ENCODE measurements at regions not wholly inside any gene's neighbourhood (a gene's known extent, or its start where the extent isn't known, plus 50 kb on each side); places are given as distances from the start of the nearest gene placed in this dataset.

- no peak for ATAC-seq
- TF ChIP-seq GTF2I (CRISPR knock-in tag; conservative IDR thresholded peaks at IDR 0.05) (no peak), SP1 (CRISPR knock-in tag; conservative IDR thresholded peaks at IDR 0.05) (no peak), ZNF138 (CRISPR knock-in tag; conservative IDR thresholded peaks at IDR 0.05) (no peak), ZNF532 (CRISPR knock-in tag; IDR thresholded peaks at IDR 0.05; ENCODE audit: borderline replicate concordance) (no peak), NR1H2 (CRISPR knock-in tag; IDR thresholded peaks at IDR 0.05) (no peak), TP53 (CRISPR knock-in tag; IDR thresholded peaks at IDR 0.05) (no peak), HMGA2 (CRISPR knock-in tag; IDR thresholded peaks at IDR 0.05) (no peak), MYBL2 (CRISPR knock-in tag; IDR thresholded peaks at IDR 0.05) (no peak), FOXJ3 (CRISPR knock-in tag; IDR thresholded peaks at IDR 0.05; ENCODE audit: borderline replicate concordance) (no peak), ZNF232 (CRISPR knock-in tag; IDR thresholded peaks at IDR 0.05) (no peak), CREM (CRISPR knock-in tag; IDR thresholded peaks at IDR 0.05) (no peak), NFATC4 (CRISPR knock-in tag; IDR thresholded peaks at IDR 0.05) (no peak), ATF1 (CRISPR knock-in tag; IDR thresholded peaks at IDR 0.05) (no peak)
- TF ChIP-seq, protein P1, sequence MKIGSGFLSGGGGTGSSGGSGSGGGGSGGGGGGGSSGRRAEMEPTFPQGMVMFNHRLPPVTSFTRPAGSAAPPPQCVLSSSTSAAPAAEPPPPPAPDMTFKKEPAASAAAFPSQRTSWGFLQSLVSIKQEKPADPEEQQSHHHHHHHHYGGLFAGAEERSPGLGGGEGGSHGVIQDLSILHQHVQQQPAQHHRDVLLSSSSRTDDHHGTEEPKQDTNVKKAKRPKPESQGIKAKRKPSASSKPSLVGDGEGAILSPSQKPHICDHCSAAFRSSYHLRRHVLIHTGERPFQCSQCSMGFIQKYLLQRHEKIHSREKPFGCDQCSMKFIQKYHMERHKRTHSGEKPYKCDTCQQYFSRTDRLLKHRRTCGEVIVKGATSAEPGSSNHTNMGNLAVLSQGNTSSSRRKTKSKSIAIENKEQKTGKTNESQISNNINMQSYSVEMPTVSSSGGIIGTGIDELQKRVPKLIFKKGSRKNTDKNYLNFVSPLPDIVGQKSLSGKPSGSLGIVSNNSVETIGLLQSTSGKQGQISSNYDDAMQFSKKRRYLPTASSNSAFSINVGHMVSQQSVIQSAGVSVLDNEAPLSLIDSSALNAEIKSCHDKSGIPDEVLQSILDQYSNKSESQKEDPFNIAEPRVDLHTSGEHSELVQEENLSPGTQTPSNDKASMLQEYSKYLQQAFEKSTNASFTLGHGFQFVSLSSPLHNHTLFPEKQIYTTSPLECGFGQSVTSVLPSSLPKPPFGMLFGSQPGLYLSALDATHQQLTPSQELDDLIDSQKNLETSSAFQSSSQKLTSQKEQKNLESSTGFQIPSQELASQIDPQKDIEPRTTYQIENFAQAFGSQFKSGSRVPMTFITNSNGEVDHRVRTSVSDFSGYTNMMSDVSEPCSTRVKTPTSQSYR (CRISPR knock-in tag; IDR thresholded peaks at IDR 0.05), result no peak
- no peak overlapping the region for H3K27ac Mint-ChIP-seq
- no peak for DNase-seq (ENCODE audit: low spot score)
- no peak overlapping the region for H3K4me3 Mint-ChIP-seq
- ChIA-PET CTCF (interaction anchor here (0.8 kb wide), 1 partner anchor 143 kb away, joined by 5 read pairs; no protein-coding TSS in a partner anchor), POLR2A (no interaction called here)
- H3K36me3 Mint-ChIP-seq, result no peaks in the 10 kb centered on the region
- no peaks in the 10 kb centered on the region; the same call in 1 of the 2 replicates for H3K9me3 Mint-ChIP-seq
- H3K27me3 Mint-ChIP-seq (ENCODE audit: low read depth), result no peaks in the 10 kb centered on the region
- H3K4me1 Mint-ChIP-seq, result 0 out of 2 replicates have a peak, but pooled peaks cover 3% of the 10 kb centered on the region
Measured at GRCh38 chr11:95562196-95562921, 227.2 kb downstream of the FAM76B start.

DNA sequence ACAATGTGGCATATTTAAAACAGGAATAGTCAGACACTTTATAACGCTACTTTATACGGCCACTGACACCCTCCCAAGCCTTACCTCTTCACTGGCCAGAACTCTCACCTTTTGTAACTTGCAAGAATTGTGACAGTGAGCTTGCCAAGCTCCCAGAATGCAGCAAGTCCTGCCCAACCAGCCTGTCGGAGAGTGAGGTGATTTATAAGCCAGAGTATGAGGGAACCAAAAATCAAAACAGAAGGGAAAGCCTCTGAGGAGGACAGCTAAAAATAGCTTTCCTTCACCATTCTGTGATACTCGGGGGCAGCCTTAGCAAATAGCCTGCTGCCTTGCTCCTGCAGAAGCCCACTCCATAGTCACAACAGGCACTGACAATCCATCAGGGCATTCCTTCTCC, 229.7 kb downstream of the FAM76B start:
- no peak overlapping the region for H3K4me3 Mint-ChIP-seq
- ATAC-seq (no peak), DNase-seq (ENCODE audit: low spot score) (no peak)
- ChIA-PET POLR2A (no interaction called here), CTCF (no interaction called here)
- H3K27me3 Mint-ChIP-seq (ENCODE audit: low read depth), result no peaks in the 10 kb centered on the region
- no peaks in the 10 kb centered on the region for H3K9me3 Mint-ChIP-seq
- peaks cover 18% of the 10 kb centered on the region for H3K4me1 Mint-ChIP-seq
- no peaks in the 10 kb centered on the region for H3K36me3 Mint-ChIP-seq
- no peak overlapping the region for H3K27ac Mint-ChIP-seq
- TF ChIP-seq CTCF (IDR thresholded peaks at IDR 0.05), result no peak
- TF ChIP-seq USF2 (CRISPR knock-in tag; IDR thresholded peaks at IDR 0.05), result no peak
- TF ChIP-seq ZNF425 (CRISPR knock-in tag; conservative IDR thresholded peaks at IDR 0.05), result no peak
- TF ChIP-seq ZNF232 (CRISPR knock-in tag; IDR thresholded peaks at IDR 0.05), result no peak
- TF ChIP-seq ZBTB43 (CRISPR knock-in tag; IDR thresholded peaks at IDR 0.05), result no peak
- no peak for TF ChIP-seq NFYB (CRISPR knock-in tag; conservative IDR thresholded peaks at IDR 0.05; ENCODE audit: low read depth)
- TF ChIP-seq TCF7 (CRISPR knock-in tag; IDR thresholded peaks at IDR 0.05; ENCODE audit: low read depth), result no peak
- no peak for TF ChIP-seq OVOL2 (CRISPR knock-in tag; IDR thresholded peaks at IDR 0.05; ENCODE audit: borderline replicate concordance)
- no peak for TF ChIP-seq NR1H2 (CRISPR knock-in tag; IDR thresholded peaks at IDR 0.05)
- TF ChIP-seq NFE2L1 (CRISPR knock-in tag; IDR thresholded peaks at IDR 0.05), result no peak
- TF ChIP-seq TEAD1 (CRISPR knock-in tag; IDR thresholded peaks at IDR 0.05), result no peak

All from WTC11 (cell line).